ENCODE measurements at regions not wholly inside any gene's neighbourhood (a gene's known extent, or its start where the extent isn't known, plus 50 kb on each side); places are given as distances from the start of the nearest gene placed in this dataset.

DNA sequence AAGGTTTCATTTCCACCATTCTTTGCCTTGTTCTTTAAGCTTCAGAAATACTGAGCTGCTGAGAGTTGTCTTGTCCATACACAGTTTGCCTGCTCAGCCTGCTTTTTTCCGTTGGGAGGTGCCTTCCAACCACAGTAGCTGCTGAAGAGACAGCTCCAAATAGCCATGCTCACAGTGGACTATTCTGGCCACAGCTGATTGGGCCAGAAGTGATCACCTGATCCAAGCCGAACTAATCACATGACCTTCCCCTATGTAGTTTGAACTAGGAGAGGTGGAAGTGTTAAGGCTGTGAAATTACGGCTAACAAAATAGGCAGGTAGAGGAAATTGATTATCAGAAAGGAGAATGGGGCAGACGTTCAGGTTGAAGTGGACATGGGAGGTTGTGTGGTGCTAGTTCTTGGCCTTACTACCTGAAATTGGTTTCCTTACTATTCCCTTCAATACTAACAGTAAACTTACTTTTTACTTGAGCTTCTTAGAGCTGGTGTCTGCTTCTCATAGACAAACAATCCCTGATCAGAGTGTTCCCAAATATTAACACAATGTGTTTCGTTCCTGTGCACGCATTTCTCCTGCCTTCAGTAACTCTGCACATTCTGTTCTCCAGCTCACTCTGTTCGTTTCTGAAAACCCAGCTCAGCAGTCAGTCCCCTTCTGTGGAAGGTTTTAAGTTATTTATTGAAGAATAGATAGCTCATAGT lies 136.1 kb downstream of the RWDD3 start:
- H3K4me1 ChIP-seq (ENCODE audit: control insufficient read depth, insufficient read depth, low read length): no peaks in the 10 kb centered on the region
- H3K9ac ChIP-seq (ENCODE audit: low read depth, low read length): no peak overlapping the region
- H3K36me3 ChIP-seq (ENCODE audit: control insufficient read depth, insufficient read depth, low read length): no peaks in the 10 kb centered on the region
- H3K27me3 ChIP-seq (ENCODE audit: control insufficient read depth, insufficient read depth, low read length): no peaks in the 10 kb centered on the region
- no peak overlapping the region for H3K4me3 ChIP-seq (ENCODE audit: low read depth, low read length)
- H3K9me3 ChIP-seq (ENCODE audit: control insufficient read depth, insufficient read depth, low read length): no peaks in the 10 kb centered on the region
- no peak overlapping the region for H3K27ac ChIP-seq (ENCODE audit: low read depth, low read length)

DNA sequence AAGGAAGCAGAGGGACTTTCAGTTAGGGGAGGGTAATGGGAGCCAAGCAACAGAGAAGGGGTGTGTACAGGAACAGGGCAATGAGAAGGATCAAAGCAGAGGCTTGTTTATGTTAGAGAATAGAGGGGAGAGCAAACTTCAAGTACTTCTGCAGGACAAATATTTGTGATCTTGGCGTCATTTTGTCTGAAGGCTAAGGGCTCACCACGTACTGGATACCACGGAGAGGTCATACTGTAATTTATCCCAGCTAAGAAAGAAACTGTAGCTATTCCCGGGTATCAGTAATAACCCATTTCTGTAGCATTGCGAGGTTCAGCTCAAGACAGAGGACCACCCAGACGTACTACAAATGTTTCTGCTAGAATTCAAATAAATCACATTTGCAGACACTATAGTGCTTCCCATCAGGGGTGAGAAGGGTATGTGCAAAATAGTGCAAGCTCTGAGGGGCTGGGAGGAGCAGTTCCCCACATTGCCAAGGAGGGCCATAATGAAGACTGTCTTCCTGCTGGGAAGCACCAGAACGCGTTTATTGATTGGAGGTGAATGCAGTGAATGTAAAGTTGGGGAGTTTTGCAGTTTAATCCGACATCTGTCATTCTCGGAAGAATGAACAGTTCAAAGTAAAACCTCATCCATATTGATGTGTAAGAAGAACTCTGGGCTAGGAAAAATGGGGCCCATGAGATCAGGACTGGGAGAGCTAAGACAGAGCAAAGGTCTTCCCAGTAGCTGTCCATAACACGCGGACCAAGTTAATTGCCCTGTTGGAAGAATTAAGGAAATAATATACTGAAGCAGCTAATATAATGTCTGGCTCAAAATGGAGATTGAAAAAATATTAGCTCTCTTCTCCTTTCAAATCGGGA lies 136.9 kb downstream of the RWDD3 start:
- Histone ChIP-seq H3K4me1 (ENCODE audit: control insufficient read depth, insufficient read depth, low read length) (no peaks in the 10 kb centered on the region), H3K4me3 (ENCODE audit: low read depth, low read length) (no peak overlapping the region), H3K27me3 (ENCODE audit: control insufficient read depth, insufficient read depth, low read length) (no peaks in the 10 kb centered on the region)

DNA sequence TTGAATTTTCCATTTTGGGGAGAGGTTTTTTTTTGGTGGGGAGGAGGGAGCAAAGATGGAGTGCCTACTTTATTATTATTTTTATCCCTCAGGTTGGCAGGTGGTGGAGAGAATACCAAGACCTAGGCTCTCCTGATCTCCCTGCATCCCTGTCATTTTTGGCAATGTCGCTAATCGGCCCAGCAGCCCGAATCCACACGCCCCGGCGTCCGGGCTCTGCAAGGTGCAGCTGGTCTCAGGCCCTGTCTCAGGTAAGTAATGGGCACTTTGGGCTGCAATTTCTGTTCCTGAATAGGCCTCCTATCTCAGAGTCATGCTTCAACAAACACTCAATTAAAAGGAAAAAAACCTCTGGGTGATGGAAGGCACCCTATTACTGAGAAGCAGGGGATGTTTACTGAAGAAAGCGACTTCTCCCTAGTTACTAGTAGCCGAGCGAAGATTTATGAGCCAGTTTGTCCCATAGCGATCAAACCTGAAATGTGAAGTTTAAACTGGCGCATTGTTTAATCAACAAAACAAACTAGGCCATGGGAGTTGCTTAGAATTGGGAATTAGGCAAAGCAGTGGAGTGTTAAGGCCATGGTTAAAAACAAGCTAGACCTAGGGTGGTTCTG lies 137.8 kb downstream of the RWDD3 start:
- H3K9me3 ChIP-seq (ENCODE audit: control insufficient read depth, insufficient read depth, low read length): no peaks in the 10 kb centered on the region
- no peak overlapping the region for H3K9ac ChIP-seq (ENCODE audit: low read depth, low read length)
- H3K4me3 ChIP-seq (ENCODE audit: low read depth, low read length): no peak overlapping the region
- H3K27ac ChIP-seq (ENCODE audit: low read depth, low read length): no peak overlapping the region
- H3K27me3 ChIP-seq (ENCODE audit: control insufficient read depth, insufficient read depth, low read length): no peaks in the 10 kb centered on the region
- no peaks in the 10 kb centered on the region for H3K36me3 ChIP-seq (ENCODE audit: control insufficient read depth, insufficient read depth, low read length)
- no peaks in the 10 kb centered on the region for H3K4me1 ChIP-seq (ENCODE audit: control insufficient read depth, insufficient read depth, low read length)

More for the DNA sequence above, 136.9 kb downstream of the RWDD3 start:
- no peak overlapping the region for H3K9ac ChIP-seq (ENCODE audit: low read depth, low read length)
- no peaks in the 10 kb centered on the region for H3K9me3 ChIP-seq (ENCODE audit: control insufficient read depth, insufficient read depth, low read length)
- no peak overlapping the region for H3K27ac ChIP-seq (ENCODE audit: low read depth, low read length)
- no peaks in the 10 kb centered on the region for H3K36me3 ChIP-seq (ENCODE audit: control insufficient read depth, insufficient read depth, low read length)

DNA sequence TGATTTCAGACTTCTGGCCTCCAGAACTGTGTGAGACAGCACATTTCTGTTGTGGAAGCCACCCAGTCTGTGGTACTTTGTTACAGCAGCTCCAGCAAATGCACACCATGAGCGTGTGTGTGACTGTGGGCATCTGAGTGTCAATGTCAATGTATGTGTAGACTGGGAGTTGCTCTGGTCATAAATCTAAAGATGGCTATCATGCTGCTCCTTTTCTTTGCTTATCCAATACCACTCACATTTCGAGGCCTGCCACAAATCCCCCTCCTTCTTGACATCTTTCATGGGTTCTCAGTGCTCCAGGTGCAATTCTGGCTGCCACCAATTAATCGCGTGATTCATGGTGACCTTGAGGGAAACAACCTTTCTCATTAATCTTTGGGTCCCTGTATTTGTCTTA lies 141.2 kb downstream of the RWDD3 start:
- no peak overlapping the region for H3K9ac ChIP-seq (ENCODE audit: low read depth, low read length)
- no peaks in the 10 kb centered on the region for H3K9me3 ChIP-seq (ENCODE audit: control insufficient read depth, insufficient read depth, low read length)
- H3K4me1 ChIP-seq (ENCODE audit: control insufficient read depth, insufficient read depth, low read length): no peaks in the 10 kb centered on the region
- no peak overlapping the region for H3K4me3 ChIP-seq (ENCODE audit: low read depth, low read length)
- no peaks in the 10 kb centered on the region for H3K36me3 ChIP-seq (ENCODE audit: control insufficient read depth, insufficient read depth, low read length)
- H3K27me3 ChIP-seq (ENCODE audit: control insufficient read depth, insufficient read depth, low read length): no peaks in the 10 kb centered on the region
- H3K27ac ChIP-seq (ENCODE audit: low read depth, low read length): no peak overlapping the region

DNA sequence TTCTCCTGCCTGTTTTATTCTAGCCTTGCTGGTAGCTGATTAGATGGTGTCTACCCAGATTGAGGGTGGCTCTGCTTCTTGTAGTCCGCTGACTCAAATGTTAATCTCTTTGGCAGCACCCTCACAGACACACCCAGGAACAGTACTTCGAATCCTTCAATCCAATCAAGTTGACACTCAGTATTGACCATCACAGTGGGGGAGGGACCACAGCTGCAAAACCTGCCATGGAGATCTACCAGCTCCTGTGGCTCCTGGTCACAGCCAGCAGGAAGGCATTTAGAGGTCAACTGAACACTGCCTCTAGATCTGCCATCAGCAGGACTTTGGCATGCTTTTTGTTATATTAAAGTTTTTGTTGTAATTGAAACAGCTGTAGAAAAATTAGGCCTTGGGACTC lies 146.9 kb downstream of the RWDD3 start:
- Histone ChIP-seq H3K27ac (ENCODE audit: low read depth, low read length) (no peak overlapping the region), H3K36me3 (ENCODE audit: control insufficient read depth, insufficient read depth, low read length) (no peaks in the 10 kb centered on the region), H3K9me3 (ENCODE audit: control insufficient read depth, insufficient read depth, low read length) (no peaks in the 10 kb centered on the region), H3K9ac (ENCODE audit: low read depth, low read length) (no peak overlapping the region), H3K4me1 (ENCODE audit: control insufficient read depth, insufficient read depth, low read length) (no peaks in the 10 kb centered on the region), H3K4me3 (ENCODE audit: low read depth, low read length) (no peak overlapping the region), H3K27me3 (ENCODE audit: control insufficient read depth, insufficient read depth, low read length) (no peaks in the 10 kb centered on the region)

DNA sequence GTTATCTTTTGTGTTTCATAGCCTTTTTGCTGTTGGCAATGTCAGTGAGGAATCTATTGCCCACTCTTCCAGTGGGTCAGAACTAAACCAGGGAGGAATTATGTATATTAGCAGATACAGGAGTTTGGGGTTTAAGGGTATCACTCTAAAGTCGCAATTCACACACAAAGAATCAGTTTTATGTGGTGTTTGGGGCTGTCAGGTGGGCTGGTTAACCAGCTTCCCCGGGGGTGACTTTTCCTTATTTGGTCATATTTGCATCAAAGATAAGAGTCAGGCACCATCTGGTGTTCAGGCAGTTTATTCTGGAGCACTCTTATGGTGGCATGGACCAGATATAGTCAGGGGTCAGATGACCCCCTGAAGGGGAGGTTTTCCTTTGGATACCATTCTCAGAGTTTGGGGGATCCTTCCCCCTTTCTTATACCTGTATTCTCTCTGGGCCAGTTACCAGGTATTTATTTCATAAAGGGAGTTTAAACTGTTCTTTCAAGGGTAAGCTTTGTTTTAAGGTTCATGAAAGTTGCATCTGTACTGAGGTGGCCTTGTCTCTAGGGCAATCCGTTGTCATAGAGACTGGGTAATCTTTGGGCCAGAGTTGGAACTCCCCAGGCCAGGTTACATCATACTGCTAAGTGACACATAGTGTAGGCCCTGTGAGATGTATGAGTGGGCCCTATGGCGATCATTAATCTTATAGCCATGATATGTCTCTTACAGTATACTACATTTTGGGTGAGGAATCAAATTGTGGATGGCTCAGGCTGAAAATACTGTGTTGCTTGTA lies 148.2 kb downstream of the RWDD3 start:
- no peaks in the 10 kb centered on the region for H3K27me3 ChIP-seq (ENCODE audit: control insufficient read depth, insufficient read depth, low read length)
- no peaks in the 10 kb centered on the region for H3K9me3 ChIP-seq (ENCODE audit: control insufficient read depth, insufficient read depth, low read length)
- H3K4me1 ChIP-seq (ENCODE audit: control insufficient read depth, insufficient read depth, low read length): no peaks in the 10 kb centered on the region
- no peak overlapping the region for H3K9ac ChIP-seq (ENCODE audit: low read depth, low read length)
- H3K36me3 ChIP-seq (ENCODE audit: control insufficient read depth, insufficient read depth, low read length): no peaks in the 10 kb centered on the region
- no peak overlapping the region for H3K4me3 ChIP-seq (ENCODE audit: low read depth, low read length)
- no peak overlapping the region for H3K27ac ChIP-seq (ENCODE audit: low read depth, low read length)

DNA sequence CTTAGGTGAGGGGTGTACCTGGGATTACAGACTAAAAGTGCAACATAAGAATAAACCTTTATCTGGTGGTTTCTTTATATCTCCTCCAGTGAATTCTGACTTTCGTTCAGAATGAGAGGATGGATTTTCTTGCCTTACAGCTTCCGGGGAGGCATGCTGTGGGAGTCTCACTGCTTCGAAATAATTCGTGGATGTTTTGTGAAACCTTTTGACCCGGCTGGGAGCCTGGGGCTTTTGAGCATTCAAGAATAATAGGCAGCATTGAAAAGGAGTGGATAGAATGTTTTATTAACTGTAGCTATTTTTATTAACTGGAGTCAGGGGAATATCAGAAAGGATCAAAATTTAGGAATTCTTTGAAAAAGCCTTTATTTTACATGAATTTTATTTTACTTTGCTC lies 149.1 kb downstream of the RWDD3 start:
- H3K27ac ChIP-seq (ENCODE audit: low read depth, low read length): no peak overlapping the region
- H3K36me3 ChIP-seq (ENCODE audit: control insufficient read depth, insufficient read depth, low read length): no peaks in the 10 kb centered on the region
- no peaks in the 10 kb centered on the region for H3K27me3 ChIP-seq (ENCODE audit: control insufficient read depth, insufficient read depth, low read length)
- H3K4me1 ChIP-seq (ENCODE audit: control insufficient read depth, insufficient read depth, low read length): no peaks in the 10 kb centered on the region
- no peaks in the 10 kb centered on the region for H3K9me3 ChIP-seq (ENCODE audit: control insufficient read depth, insufficient read depth, low read length)
- H3K9ac ChIP-seq (ENCODE audit: low read depth, low read length): no peak overlapping the region
- no peak overlapping the region for H3K4me3 ChIP-seq (ENCODE audit: low read depth, low read length)

DNA sequence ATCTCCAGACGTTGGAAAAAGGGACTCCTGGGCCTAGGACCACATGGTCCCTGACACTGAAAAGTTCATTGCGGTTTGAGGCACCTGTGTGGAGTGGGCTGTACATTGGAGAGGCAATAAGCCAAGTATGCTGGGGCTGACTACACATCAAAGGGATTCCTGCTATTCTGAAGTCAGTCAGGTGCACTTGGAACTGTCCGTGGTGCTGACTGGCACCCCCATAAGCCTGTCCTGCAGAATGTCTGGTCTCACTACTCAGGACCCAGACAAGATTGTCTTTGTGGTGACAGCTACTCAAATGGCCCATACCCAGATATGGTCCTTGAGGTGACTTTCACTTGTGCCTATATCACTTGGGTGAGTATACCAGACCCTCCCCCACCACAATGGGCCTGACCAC lies 150.6 kb downstream of the RWDD3 start:
- Histone ChIP-seq H3K9ac (ENCODE audit: low read depth, low read length) (no peak overlapping the region), H3K4me1 (ENCODE audit: control insufficient read depth, insufficient read depth, low read length) (no peaks in the 10 kb centered on the region), H3K36me3 (ENCODE audit: control insufficient read depth, insufficient read depth, low read length) (no peaks in the 10 kb centered on the region), H3K9me3 (ENCODE audit: control insufficient read depth, insufficient read depth, low read length) (no peaks in the 10 kb centered on the region), H3K27me3 (ENCODE audit: control insufficient read depth, insufficient read depth, low read length) (no peaks in the 10 kb centered on the region), H3K27ac (ENCODE audit: low read depth, low read length) (no peak overlapping the region), H3K4me3 (ENCODE audit: low read depth, low read length) (no peak overlapping the region)

DNA sequence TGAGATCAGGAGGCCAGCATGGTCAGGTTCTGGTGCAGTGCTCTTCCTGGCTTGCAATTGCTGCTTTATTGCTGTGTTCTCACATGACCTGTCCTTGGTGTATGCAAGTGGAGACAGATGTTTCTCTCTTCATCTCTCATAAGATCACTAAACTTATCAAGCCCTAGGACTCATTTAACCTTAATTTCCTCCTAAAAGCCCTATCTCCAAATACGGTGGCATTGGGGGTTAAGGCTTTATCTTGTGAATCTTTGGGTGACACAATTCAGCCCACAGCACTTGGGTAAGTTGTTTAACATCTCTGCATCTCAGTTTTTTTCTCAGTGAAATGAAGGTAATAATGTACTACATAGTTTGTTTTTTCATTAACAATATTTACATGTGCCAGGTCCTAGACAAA lies 152.4 kb downstream of the RWDD3 start:
- H3K27me3 ChIP-seq (ENCODE audit: control insufficient read depth, insufficient read depth, low read length): no peaks in the 10 kb centered on the region
- no peaks in the 10 kb centered on the region for H3K9me3 ChIP-seq (ENCODE audit: control insufficient read depth, insufficient read depth, low read length)
- no peak overlapping the region for H3K9ac ChIP-seq (ENCODE audit: low read depth, low read length)
- H3K4me3 ChIP-seq (ENCODE audit: low read depth, low read length): no peak overlapping the region
- no peaks in the 10 kb centered on the region for H3K4me1 ChIP-seq (ENCODE audit: control insufficient read depth, insufficient read depth, low read length)
- no peak overlapping the region for H3K27ac ChIP-seq (ENCODE audit: low read depth, low read length)
- H3K36me3 ChIP-seq (ENCODE audit: control insufficient read depth, insufficient read depth, low read length): no peaks in the 10 kb centered on the region

DNA sequence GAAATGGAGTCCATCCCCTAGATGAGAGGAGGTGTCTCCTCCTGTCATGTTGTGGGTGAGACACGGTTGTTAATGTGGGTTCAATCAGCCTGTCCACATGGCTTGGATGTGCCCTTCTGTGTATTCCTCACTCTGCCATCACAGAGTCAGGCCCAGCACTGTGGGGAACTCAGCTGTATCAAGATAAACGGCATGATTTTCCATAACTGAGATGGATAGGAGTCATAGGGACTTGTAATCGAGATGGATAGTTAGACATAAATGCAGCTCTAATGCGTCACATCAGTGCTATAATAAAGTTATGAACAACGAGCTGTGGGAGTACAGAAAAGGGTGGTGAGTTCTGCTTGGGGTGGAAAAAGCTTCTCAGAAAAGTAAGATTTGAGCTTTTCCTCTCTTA lies 152.9 kb downstream of the RWDD3 start:
- Histone ChIP-seq H3K36me3 (ENCODE audit: control insufficient read depth, insufficient read depth, low read length) (no peaks in the 10 kb centered on the region), H3K4me1 (ENCODE audit: control insufficient read depth, insufficient read depth, low read length) (no peaks in the 10 kb centered on the region), H3K27ac (ENCODE audit: low read depth, low read length) (no peak overlapping the region), H3K9ac (ENCODE audit: low read depth, low read length) (no peak overlapping the region), H3K9me3 (ENCODE audit: control insufficient read depth, insufficient read depth, low read length) (no peaks in the 10 kb centered on the region), H3K4me3 (ENCODE audit: low read depth, low read length) (no peak overlapping the region), H3K27me3 (ENCODE audit: control insufficient read depth, insufficient read depth, low read length) (no peaks in the 10 kb centered on the region)

Measured in HUES48 (cell line).